ES-I3 (cell line): ENCODE measurements at regions not wholly inside any gene's neighbourhood (a gene's known extent, or its start where the extent isn't known, plus 50 kb on each side); places are given as distances from the start of the nearest gene placed in this dataset.

ENCODE experiments used
- H3K36me3 ChIP-seq: 2 replicates; pipeline ENCODE4 v1.6.1; 2013; ENCODE audit warnings: mild to moderate bottlenecking, low read length, control low read depth, moderate library complexity; ENCODE audit not compliant: insufficient read depth
- H3K4me1 ChIP-seq: 2 replicates; pipeline ENCODE4 v1.6.1; 2013; ENCODE audit warnings: mild to moderate bottlenecking, control low read depth, low read length; ENCODE audit not compliant: insufficient read depth
- H3K9ac ChIP-seq: 2 replicates; pipeline ENCODE4 v1.6.1; 2013; ENCODE audit warnings: low read depth, mild to moderate bottlenecking, low read length, moderate library complexity
- H3K9me3 ChIP-seq: 2 replicates; pipeline ENCODE4 v1.6.1; 2013; ENCODE audit warnings: mild to moderate bottlenecking, low read length, moderate library complexity; ENCODE audit not compliant: control insufficient read depth, insufficient read depth

DNA sequence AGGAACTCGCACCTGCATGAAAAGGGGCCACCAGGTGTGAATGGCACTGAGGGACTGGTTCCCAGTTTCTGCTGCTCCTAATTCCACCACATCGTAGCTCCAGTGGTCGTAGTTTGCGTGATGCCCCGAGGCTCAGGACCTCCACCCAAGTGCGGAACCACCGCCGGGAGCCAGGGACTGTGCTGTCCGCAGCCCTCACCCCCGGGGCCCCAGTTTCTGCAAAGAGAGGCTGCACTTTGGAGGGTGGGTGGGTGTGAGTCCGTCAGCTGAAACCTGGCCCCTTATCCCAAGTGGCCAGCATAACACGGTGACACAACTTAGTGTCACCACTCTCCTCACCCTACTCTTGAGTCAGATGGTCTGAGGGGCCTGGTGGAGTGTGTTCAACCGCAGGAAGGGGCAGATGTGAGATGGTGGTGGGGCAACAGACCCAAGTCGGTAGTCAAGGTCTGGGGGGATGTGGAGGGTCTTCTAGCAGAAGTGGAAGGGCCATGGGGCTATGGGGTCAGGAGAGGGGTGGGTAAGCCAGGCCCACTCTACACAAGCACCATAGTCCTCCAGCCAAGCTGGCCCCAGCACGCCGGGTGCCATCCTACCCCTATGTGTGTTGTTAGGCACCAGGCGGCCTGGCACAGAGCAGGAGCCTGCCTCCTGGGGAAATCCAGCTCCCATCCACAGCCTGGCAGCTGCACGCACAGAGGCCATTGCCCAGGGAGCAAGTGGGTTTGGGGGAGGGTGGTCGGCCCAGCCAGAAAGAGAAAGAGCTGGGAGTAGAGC, 1301.6 kb downstream of the UQCRFS1 start:
- H3K4me1 ChIP-seq: no peaks in the 10 kb centered on the region
- H3K9me3 ChIP-seq: no peaks in the 10 kb centered on the region
- H3K9ac ChIP-seq: no peak overlapping the region
- no peaks in the 10 kb centered on the region for H3K36me3 ChIP-seq

- H3K9me3 ChIP-seq: no peaks in the 10 kb centered on the region
- H3K36me3 ChIP-seq: no peaks in the 10 kb centered on the region
- H3K4me1 ChIP-seq: no peaks in the 10 kb centered on the region
- H3K9ac ChIP-seq: no peak overlapping the region
Measured at GRCh38 chr19:27909861-27910260, 1303.1 kb downstream of the UQCRFS1 start.

DNA sequence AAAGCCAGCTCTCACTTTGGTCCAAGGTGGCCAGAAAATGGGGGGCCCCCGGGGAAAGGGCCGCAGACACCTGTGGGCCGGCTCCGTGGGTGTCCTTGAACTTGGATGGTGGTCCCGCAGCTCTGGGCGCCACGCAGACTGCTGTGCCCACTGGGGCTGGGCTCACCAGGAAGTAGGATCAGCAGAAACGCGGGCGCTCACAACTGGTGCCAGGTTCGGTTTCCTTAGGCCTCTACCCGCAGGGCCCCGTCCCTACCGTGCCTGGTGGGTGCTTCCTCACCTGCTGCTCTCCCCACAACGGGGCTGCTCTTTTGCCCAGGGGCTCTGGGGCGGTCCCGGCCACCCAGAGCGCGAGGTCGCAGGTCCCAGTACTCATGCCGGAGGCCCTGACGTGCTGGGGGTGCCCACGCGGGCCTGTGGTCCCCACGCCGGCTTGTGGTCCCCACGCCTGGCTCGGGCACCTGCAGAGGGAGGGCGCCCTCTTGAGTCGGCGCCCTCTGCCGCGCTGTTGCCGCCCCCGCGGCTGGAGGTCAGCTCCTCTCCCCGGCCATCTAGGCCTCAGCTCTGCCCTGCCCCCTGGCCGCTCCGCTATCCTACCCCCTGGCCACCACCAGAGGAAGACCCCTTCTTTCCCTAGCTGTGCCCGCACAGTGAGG, 1303.6 kb downstream of the UQCRFS1 start:
- no peaks in the 10 kb centered on the region for H3K9me3 ChIP-seq
- H3K36me3 ChIP-seq: no peaks in the 10 kb centered on the region
- no peaks in the 10 kb centered on the region for H3K4me1 ChIP-seq
- no peak overlapping the region for H3K9ac ChIP-seq

DNA sequence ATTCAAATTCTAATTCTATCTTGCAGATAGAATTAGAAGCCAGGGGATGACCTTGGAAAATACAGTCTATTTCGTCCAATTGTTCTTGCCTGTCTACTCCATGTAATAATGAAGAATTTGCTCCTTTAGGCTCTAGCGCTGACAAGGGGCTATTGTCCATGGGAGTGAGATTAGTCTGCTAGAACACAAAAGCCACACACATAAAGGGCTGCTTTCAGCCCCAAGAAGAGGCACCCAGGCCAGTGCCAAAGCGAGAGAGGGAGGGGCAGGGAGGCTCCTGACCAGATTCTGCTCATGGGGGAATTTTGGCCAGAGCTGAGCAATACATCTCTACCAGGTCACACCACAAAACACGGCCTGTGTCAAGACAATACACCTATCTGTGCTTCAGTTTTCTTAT, 1306.9 kb downstream of the UQCRFS1 start:
- Histone ChIP-seq H3K9ac (no peak overlapping the region), H3K4me1 (no peaks in the 10 kb centered on the region), H3K36me3 (no peaks in the 10 kb centered on the region), H3K9me3 (no peaks in the 10 kb centered on the region)

DNA sequence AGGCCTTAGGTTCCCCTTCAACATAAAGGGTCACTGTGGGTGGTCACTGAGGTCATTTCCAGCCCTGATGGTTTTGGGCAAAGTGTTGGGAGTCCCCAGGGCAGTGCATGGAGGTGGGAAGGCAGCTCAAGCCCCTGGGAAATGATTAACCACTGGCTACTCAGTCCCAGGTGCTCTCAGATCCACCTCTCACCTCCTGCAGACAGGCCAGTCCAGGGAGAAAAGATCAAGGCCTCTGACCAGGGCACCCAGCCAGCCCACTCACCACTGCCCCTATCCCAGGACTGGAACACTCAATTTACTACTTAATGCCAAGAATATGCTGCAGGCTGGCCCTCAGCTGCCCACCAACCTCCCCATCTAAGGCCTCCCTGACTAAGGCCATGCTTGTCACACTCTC, 1307.9 kb downstream of the UQCRFS1 start:
- Histone ChIP-seq H3K36me3 (no peaks in the 10 kb centered on the region), H3K4me1 (no peaks in the 10 kb centered on the region), H3K9ac (no peak overlapping the region), H3K9me3 (no peaks in the 10 kb centered on the region)

- Histone ChIP-seq H3K9ac (no peak overlapping the region), H3K9me3 (no peaks in the 10 kb centered on the region), H3K4me1 (no peaks in the 10 kb centered on the region), H3K36me3 (no peaks in the 10 kb centered on the region)
Measured at GRCh38 chr19:27901078-27901477, 1311.9 kb downstream of the UQCRFS1 start.

- Histone ChIP-seq H3K4me1 (no peaks in the 10 kb centered on the region), H3K36me3 (no peaks in the 10 kb centered on the region), H3K9ac (no peak overlapping the region), H3K9me3 (no peaks in the 10 kb centered on the region)
Measured at GRCh38 chr19:27896091-27896490, 1316.9 kb downstream of the UQCRFS1 start.

DNA sequence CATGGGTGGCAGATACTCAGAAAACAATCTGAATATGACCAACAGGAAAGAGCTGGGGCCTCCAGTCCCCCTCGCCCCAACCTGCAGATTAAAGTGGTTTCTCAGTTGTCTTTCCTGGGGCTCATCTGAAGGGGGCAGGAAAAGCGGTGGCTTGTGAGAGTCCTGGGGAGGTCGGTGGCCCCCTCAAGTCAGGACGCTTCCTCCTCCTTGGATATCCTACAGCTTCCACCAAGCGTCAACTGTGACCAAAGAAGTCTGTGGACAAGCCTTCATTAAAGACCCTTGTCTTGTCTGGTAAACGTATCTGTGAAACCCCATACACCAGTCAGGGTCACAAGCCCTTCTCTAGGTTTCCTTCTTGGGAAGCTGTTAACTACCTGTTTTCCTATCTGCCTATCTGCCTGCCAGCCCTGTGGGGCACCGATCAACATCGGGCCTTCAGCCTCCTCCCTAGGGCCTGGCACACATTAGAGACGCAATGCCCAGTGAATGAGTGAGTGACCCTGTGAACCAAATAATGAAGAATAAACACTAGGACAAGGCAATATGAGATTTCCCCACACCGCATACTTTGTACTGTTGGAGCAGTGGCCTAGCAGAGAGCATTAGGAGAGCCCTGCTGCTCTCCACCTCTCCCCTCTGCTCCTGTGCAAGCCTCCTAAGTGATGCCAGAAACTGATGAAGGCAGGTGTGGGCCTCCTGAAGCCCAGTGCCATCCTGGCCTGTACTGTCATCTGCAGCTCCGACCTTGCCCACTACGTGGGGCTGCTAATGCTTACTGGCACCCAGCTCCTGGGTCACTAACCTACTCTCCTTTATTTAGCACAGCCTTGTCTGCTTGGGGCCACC, 1317.8 kb downstream of the UQCRFS1 start:
- Histone ChIP-seq H3K9me3 (no peaks in the 10 kb centered on the region), H3K4me1 (no peaks in the 10 kb centered on the region), H3K36me3 (no peaks in the 10 kb centered on the region), H3K9ac (no peak overlapping the region)

GRCh38 chr19:27892500-27892899, 1320.5 kb downstream of the UQCRFS1 start:
- H3K36me3 ChIP-seq: no peaks in the 10 kb centered on the region
- H3K9ac ChIP-seq: no peak overlapping the region
- H3K9me3 ChIP-seq: no peaks in the 10 kb centered on the region
- no peaks in the 10 kb centered on the region for H3K4me1 ChIP-seq

DNA sequence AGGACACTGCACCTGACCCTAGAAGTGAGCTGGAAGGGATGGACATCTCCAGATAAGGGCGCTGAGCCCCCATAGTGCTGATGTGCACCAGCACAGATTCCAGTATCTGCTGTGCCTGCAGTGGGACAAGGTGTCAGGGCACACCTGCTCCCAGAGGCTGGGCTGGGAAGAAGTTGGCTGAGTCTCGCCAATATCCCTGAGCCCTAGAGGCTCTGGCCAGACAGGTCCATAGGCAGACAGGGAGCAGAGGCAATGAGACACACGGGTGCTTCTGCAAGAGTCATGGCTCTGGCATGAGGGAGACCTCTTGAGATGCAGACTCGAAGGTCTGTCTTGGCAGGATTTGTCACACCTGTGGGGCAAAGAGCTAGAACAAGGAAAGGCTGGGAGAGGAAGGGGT, 1321.5 kb downstream of the UQCRFS1 start:
- H3K4me1 ChIP-seq: no peaks in the 10 kb centered on the region
- H3K9me3 ChIP-seq: no peaks in the 10 kb centered on the region
- H3K9ac ChIP-seq: no peak overlapping the region
- H3K36me3 ChIP-seq: no peaks in the 10 kb centered on the region

- Histone ChIP-seq H3K9me3 (no peaks in the 10 kb centered on the region), H3K36me3 (no peaks in the 10 kb centered on the region)
Measured at GRCh38 chr19:27890696-27891095, 1322.3 kb downstream of the UQCRFS1 start.

GRCh38 chr19:27890206-27890605, 1322.7 kb downstream of the UQCRFS1 start:
- Histone ChIP-seq H3K36me3 (no peaks in the 10 kb centered on the region), H3K9ac (no peak overlapping the region), H3K4me1 (no peaks in the 10 kb centered on the region; the same call in 1 of the 2 replicates), H3K9me3 (no peaks in the 10 kb centered on the region)

More at GRCh38 chr19:27890696-27891095, 1322.3 kb downstream of the UQCRFS1 start:
- Histone ChIP-seq H3K9ac (no peak overlapping the region), H3K4me1 (no peaks in the 10 kb centered on the region; the same call in 1 of the 2 replicates)

- Histone ChIP-seq H3K9me3 (no peaks in the 10 kb centered on the region), H3K9ac (no peak overlapping the region), H3K4me1 (peaks cover 7% of the 10 kb centered on the region), H3K36me3 (no peaks in the 10 kb centered on the region)
Measured at GRCh38 chr19:27889156-27889555, 1323.8 kb downstream of the UQCRFS1 start.

GRCh38 chr19:27887946-27888345, 1325.0 kb downstream of the UQCRFS1 start:
- peaks cover 7% of the 10 kb centered on the region for H3K4me1 ChIP-seq
- no peak overlapping the region for H3K9ac ChIP-seq
- no peaks in the 10 kb centered on the region for H3K36me3 ChIP-seq
- H3K9me3 ChIP-seq: no peaks in the 10 kb centered on the region
